ENCODE measurements at regions not wholly inside any gene's neighbourhood (a gene's known extent, or its start where the extent isn't known, plus 50 kb on each side); places are given as distances from the start of the nearest gene placed in this dataset.

DNA sequence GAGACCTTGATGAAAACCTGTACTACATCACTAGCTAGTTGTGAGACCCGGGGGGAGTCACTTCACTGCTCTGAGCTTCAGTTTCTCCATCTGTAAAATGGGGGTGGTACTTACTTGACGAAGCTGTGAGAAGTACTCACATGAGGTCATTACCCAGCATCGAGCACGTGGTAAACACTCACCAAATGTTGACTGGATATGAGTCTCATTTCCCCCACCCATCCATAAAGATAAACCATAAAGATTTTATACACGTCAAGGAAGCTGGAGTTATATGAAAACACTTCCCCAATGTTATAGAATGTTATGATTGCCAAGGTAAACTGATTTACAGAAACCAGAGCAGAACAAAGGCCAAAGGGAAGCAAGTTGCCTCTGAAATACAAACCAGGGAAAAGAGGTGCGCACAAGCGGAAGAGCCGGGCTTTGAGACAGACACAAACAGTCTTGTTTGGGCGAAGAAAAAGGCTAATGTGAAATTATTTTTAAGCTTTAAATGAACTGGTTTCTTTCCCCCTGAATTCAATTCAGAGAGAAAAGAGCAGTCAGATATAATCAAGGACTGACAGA, 536.8 kb downstream of the MED13L start:
- no peak for DNase-seq
- Histone ChIP-seq H3K27ac (no peak overlapping the region), H3K4me3 (replicated peaks in 1 of 3) (no peak overlapping the region), H3K27me3 (no peaks in the 10 kb centered on the region), H3K9me3 (no peaks in the 10 kb centered on the region), H3K36me3 (no peaks in the 10 kb centered on the region), H3K4me1 (peaks cover 0 to 4% of the 10 kb centered on the region in 2 donors)
- 69 to 76% methylated on average over 9 of the region's 9 CpGs for WGBS, 2 donors
- intact Hi-C loops (cut with DNase I) = no loop called here
- TF ChIP-seq POLR2A (IDR thresholded peaks at IDR 0.05) = no peak
- TF ChIP-seq, protein P1, sequence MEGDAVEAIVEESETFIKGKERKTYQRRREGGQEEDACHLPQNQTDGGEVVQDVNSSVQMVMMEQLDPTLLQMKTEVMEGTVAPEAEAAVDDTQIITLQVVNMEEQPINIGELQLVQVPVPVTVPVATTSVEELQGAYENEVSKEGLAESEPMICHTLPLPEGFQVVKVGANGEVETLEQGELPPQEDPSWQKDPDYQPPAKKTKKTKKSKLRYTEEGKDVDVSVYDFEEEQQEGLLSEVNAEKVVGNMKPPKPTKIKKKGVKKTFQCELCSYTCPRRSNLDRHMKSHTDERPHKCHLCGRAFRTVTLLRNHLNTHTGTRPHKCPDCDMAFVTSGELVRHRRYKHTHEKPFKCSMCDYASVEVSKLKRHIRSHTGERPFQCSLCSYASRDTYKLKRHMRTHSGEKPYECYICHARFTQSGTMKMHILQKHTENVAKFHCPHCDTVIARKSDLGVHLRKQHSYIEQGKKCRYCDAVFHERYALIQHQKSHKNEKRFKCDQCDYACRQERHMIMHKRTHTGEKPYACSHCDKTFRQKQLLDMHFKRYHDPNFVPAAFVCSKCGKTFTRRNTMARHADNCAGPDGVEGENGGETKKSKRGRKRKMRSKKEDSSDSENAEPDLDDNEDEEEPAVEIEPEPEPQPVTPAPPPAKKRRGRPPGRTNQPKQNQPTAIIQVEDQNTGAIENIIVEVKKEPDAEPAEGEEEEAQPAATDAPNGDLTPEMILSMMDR (IDR thresholded peaks at IDR 0.05) = no peak

DNA sequence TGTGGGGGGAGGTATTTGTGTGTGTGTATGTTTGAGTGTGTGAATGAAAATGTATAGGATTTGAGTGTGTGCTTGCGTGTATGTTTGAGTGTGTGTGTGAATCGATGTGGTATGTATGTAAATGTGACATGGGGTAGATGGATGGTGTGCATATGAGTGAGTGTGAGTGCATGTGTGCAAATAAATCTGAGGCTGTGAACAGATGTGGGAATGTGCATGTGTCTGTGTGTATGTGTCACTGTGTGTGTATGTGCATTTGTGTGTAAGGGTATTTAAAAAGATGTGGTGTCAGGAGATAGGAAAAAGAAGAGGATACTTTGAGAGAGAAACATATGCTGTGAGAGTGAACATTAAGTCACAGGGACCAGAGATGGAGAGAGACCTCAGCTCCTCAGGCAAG, 539.6 kb downstream of the MED13L start:
- H3K4me1 ChIP-seq = peaks cover 0 to 4% of the 10 kb centered on the region in 2 donors
- H3K9me3 ChIP-seq = no peaks in the 10 kb centered on the region
- no peak overlapping the region for H3K27ac ChIP-seq
- DNase-seq = no peak
- no peak for TF ChIP-seq POLR2A (IDR thresholded peaks at IDR 0.05)
- TF ChIP-seq, protein P1 (IDR thresholded peaks at IDR 0.05) = no peak
- 94 to 96% methylated on average over 2 of the region's 2 CpGs for WGBS, 2 donors
- intact Hi-C loops (cut with DNase I) = no loop called here
- H3K27me3 ChIP-seq = no peaks in the 10 kb centered on the region
- no peaks in the 10 kb centered on the region for H3K36me3 ChIP-seq
- H3K4me3 ChIP-seq (replicated peaks in 1 of 3) = no peak overlapping the region

DNA sequence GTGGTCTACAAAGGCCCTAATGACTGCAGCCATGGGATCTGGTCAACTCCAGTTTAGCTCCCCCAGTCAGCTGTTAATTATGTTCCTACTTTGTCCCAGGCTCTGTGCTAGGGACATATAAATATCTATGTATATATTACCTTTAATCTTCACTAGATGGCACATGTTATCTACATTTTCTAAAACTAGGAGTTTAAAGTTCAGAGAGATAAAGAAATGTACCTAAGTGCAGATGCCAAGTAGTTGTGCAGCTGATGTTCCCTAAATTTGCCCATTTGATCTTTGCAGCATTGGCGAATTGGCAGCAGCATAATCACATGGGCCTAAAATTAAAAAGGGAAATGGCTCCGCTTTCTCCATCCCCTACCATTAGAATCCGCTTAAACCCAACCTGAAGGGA, 541.1 kb downstream of the MED13L start:
- Histone ChIP-seq H3K27ac (no peak overlapping the region), H3K4me1 (peaks cover 0 to 3% of the 10 kb centered on the region in 2 donors), H3K36me3 (no peaks in the 10 kb centered on the region), H3K27me3 (no peaks in the 10 kb centered on the region), H3K9me3 (no peaks in the 10 kb centered on the region), H3K4me3 (replicated peaks in 1 of 3) (no peak overlapping the region)
- no peak for DNase-seq
- intact Hi-C loops (cut with DNase I) = no loop called here
- 94 to 95% methylated on average over 3 of the region's 3 CpGs for WGBS, 2 donors
- TF ChIP-seq POLR2A (IDR thresholded peaks at IDR 0.05) = no peak
- TF ChIP-seq, protein P1 (IDR thresholded peaks at IDR 0.05) = no peak

DNA sequence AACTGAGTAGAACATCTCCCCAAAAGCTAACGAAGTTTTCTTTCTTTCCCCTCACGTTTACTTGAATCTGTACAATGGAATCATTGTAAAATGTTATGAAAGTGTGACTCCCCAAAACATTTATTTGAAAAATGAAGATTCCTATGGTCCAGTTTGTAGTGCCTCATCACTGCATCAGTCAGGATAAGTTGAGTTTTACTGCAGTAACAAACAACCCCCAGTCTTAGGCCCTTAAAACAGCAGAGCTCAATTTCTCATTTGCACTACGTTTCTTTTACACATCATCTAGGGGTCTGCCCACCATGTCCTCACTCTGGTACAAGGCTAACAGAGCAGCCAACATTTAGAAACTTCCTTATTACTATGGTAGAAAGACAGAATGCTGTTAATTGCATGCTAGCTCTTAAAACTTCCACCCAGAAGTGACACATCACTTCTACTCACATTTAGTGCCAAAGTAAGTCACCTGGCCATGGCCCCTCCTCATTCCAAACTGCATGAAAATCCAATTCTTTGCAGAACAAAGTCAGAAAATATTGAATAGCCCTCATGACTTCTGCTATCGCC, 546.4 kb downstream of the MED13L start:
- H3K27me3 ChIP-seq = no peaks in the 10 kb centered on the region
- 77 to 79% methylated on average over 4 of the region's 4 CpGs for WGBS, 2 donors
- H3K36me3 ChIP-seq = no peaks in the 10 kb centered on the region
- TF ChIP-seq, protein P1 (IDR thresholded peaks at IDR 0.05) = no peak
- no peak for TF ChIP-seq POLR2A (IDR thresholded peaks at IDR 0.05)
- intact Hi-C loops (cut with DNase I) = no loop called here
- no peaks in the 10 kb centered on the region for H3K9me3 ChIP-seq
- H3K27ac ChIP-seq = no peak overlapping the region
- H3K4me1 ChIP-seq = no peaks in the 10 kb centered on the region
- H3K4me3 ChIP-seq (replicated peaks in 1 of 3) = no peak overlapping the region
- DNase-seq = no peak

DNA sequence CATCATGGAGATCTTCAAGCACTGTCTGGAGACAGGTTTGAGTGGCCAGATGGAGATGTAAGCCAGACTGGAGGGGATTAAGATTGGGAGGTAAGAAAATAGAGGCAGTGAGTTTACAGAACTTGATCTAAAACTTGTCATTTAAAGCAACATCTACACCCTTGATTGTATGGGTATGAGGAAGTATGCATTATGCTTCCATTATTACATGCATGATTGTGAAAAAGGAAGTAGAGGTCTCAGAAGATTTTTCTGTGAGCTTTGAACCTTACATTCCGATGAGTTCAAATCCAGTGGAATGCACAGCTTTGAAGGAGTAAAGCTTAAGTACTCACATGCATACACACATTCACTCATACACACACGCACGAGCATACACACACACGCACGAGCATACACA, 550.8 kb downstream of the MED13L start:
- 87 to 90% methylated on average over 5 of the region's 5 CpGs for WGBS, 2 donors
- Histone ChIP-seq H3K36me3 (no peaks in the 10 kb centered on the region), H3K27ac (no peak overlapping the region), H3K4me1 (no peaks in the 10 kb centered on the region), H3K9me3 (no peaks in the 10 kb centered on the region), H3K4me3 (replicated peaks in 1 of 3) (no peak overlapping the region), H3K27me3 (no peaks in the 10 kb centered on the region)
- intact Hi-C loops (cut with DNase I) = no loop called here
- no peak for DNase-seq
- TF ChIP-seq, protein P1 (IDR thresholded peaks at IDR 0.05) = no peak
- TF ChIP-seq POLR2A (IDR thresholded peaks at IDR 0.05) = no peak

Measured in thyroid gland (tissue), 4 donors.